DND-41 (cell line): ENCODE measurements at regions not wholly inside any gene's neighbourhood (a gene's known extent, or its start where the extent isn't known, plus 50 kb on each side); places are given as distances from the start of the nearest gene placed in this dataset.

Source experiments
- EZH2 ChIP-seq: IDR thresholded peaks from 3 replicates; pipeline ENCODE4 v1.6.1; 2012; ENCODE audit warnings: borderline replicate concordance, low read depth, mild to moderate bottlenecking, moderate library complexity, low read length, inconsistent platforms; ENCODE audit not compliant: severe bottlenecking
- TF ChIP-seq, protein P1 (sequence below): IDR thresholded peaks from 2 replicates; pipeline ENCODE4 v1.5.1; 2012; ENCODE audit warnings: borderline replicate concordance, low read length, moderate library complexity, mild to moderate bottlenecking; ENCODE audit not compliant: poor library complexity, severe bottlenecking; ENCODE audit errors: extremely low read depth

DNA sequence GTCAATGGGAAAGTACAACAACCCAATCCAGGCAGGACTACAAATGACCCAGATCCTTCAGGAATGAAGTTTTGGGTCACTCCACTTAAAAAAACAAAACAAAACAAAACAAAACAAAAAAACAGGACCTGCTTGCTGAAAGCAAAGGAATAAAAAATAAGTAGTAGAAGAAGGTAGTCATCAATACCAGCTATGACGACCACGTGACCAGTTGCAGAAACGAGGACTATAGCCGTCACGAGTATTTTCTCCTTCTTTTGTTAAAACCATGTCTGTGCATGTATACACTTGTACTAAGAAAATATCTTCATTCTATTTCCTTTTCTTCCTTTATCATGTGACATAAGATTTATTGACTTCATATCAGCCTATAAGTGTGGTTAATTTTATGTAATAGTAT lies 308.4 kb upstream of the DEFB112 start:
- no peak for TF ChIP-seq EZH2
- TF ChIP-seq, protein P1, sequence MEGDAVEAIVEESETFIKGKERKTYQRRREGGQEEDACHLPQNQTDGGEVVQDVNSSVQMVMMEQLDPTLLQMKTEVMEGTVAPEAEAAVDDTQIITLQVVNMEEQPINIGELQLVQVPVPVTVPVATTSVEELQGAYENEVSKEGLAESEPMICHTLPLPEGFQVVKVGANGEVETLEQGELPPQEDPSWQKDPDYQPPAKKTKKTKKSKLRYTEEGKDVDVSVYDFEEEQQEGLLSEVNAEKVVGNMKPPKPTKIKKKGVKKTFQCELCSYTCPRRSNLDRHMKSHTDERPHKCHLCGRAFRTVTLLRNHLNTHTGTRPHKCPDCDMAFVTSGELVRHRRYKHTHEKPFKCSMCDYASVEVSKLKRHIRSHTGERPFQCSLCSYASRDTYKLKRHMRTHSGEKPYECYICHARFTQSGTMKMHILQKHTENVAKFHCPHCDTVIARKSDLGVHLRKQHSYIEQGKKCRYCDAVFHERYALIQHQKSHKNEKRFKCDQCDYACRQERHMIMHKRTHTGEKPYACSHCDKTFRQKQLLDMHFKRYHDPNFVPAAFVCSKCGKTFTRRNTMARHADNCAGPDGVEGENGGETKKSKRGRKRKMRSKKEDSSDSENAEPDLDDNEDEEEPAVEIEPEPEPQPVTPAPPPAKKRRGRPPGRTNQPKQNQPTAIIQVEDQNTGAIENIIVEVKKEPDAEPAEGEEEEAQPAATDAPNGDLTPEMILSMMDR: no peak
